Kidney (tissue), 13 donors: ENCODE measurements at regions not wholly inside any gene's neighbourhood (a gene's known extent, or its start where the extent isn't known, plus 50 kb on each side); places are given as distances from the start of the nearest gene placed in this dataset.

Source experiments
- DNase-seq, 5 donors: peaks; one replicate each; pipeline ENCODE4 v3.0.0-alpha.2; 2013 to 2020
- FAIRE-seq: peaks from 2 replicates; lab custom pipeline; 2012; peaks lifted over from hg19 to GRCh38; lab: Jason Lieb, UNC
- H3K27ac ChIP-seq, 2 donors: one replicate each; pipeline ENCODE4 v1.7.0; 2013; ENCODE audit warnings: low read depth in 2 of 2, low read length in 2 of 2, inconsistent platforms in 1 of 2
- H3K27me3 ChIP-seq: one replicate; pipeline ENCODE4 v1.7.1; 2013; ENCODE audit warnings: low read length, inconsistent platforms; ENCODE audit not compliant: control insufficient read depth, insufficient read depth
- H3K36me3 ChIP-seq, 3 donors: one replicate each; pipeline versions ENCODE4 v1.7.0 to v1.7.1; 2013; ENCODE audit warnings: low read length in 3 of 3, control low read depth in 1 of 3, inconsistent platforms in 1 of 3; ENCODE audit not compliant: insufficient read depth in 3 of 3, control insufficient read depth in 2 of 3
- H3K4me1 ChIP-seq, 3 donors: one replicate each; pipeline versions ENCODE4 v1.7.0 to v1.7.1; 2013; ENCODE audit warnings: low read length in 3 of 3, inconsistent platforms in 1 of 3, low read depth in 1 of 3; ENCODE audit not compliant: control insufficient read depth in 2 of 3, insufficient read depth in 2 of 3
- H3K4me3 ChIP-seq, 3 donors: one replicate each; pipeline versions ENCODE4 v1.7.0 to v1.8.1; 2013; ENCODE audit warnings: low read length in 3 of 3, control low read depth in 1 of 3, inconsistent platforms in 1 of 3
- H3K9ac ChIP-seq, 3 donors: one replicate each; pipeline versions ENCODE4 v1.7.0 to v1.7.1; 2013; ENCODE audit warnings: low read length in 3 of 3, control low read depth in 1 of 3, inconsistent platforms in 1 of 3
- H3K9me3 ChIP-seq, 3 donors: one replicate each; pipeline versions ENCODE4 v1.7.0 to v1.7.1; 2013; ENCODE audit warnings: low read length in 3 of 3, control low read depth in 1 of 3, inconsistent platforms in 1 of 3; ENCODE audit not compliant: control insufficient read depth in 2 of 3, insufficient read depth in 1 of 3
- CTCF ChIP-seq: IDR thresholded peaks from 3 replicates; pipeline ENCODE4 v1.5.1; 2012; ENCODE audit warnings: mild to moderate bottlenecking, moderate library complexity, borderline replicate concordance; ENCODE audit not compliant: insufficient read depth; ENCODE audit errors: extremely low read depth
- intact Hi-C: fragments of 100-400 bp; cut with DNase I; formaldehyde crosslinking; loops from one replicate; pipeline ENCODE4 v1.11.1; 2022
- donor health status: control.
- donor health status: control.
- donor health status: control.
- donor health status: control.
- donor health status: control.
- donor health status: DM: yes; HTN: yes; CAD: no.
- donor health status: Normal renal cell carcinoma (clear cell type).

- TF ChIP-seq CTCF = no peak
- H3K36me3 ChIP-seq = no peaks in the 10 kb centered on the region
- no peaks in the 10 kb centered on the region for H3K27me3 ChIP-seq
- no peak overlapping the region for H3K27ac ChIP-seq
- no peak overlapping the region for H3K4me3 ChIP-seq
- FAIRE-seq = no peak
- H3K9ac ChIP-seq = no peak overlapping the region
- intact Hi-C loops = no loop called here
- DNase-seq = no peak
- peaks cover 0 to 2% (median 0%) of the 10 kb centered on the region in 3 donors for H3K9me3 ChIP-seq
- H3K4me1 ChIP-seq = no peaks in the 10 kb centered on the region
Observed at GRCh38 chr6:140812636-140813035, 1320.1 kb upstream of the GJE1 start.

GRCh38 chr6:140811642-140812041 lies 1321.1 kb upstream of the GJE1 start:
- Histone ChIP-seq H3K4me3 (no peak overlapping the region), H3K27me3 (no peaks in the 10 kb centered on the region), H3K9ac (no peak overlapping the region), H3K36me3 (no peaks in the 10 kb centered on the region), H3K27ac (no peak overlapping the region), H3K9me3 (peaks cover 0 to 2% (median 0%) of the 10 kb centered on the region in 3 donors), H3K4me1 (no peaks in the 10 kb centered on the region)
- FAIRE-seq = peak; percentile 15
- no peak for DNase-seq
- intact Hi-C loops = no loop called here
- TF ChIP-seq CTCF = no peak

- no peak overlapping the region for H3K9ac ChIP-seq
- FAIRE-seq (no peak), DNase-seq (no peak)
- no peaks in the 10 kb centered on the region for H3K4me1 ChIP-seq
- H3K27me3 ChIP-seq = no peaks in the 10 kb centered on the region
- H3K9me3 ChIP-seq = peaks cover 0 to 2% (median 0%) of the 10 kb centered on the region in 3 donors
- intact Hi-C loops = no loop called here
- TF ChIP-seq CTCF = no peak
- no peak overlapping the region for H3K27ac ChIP-seq
- H3K4me3 ChIP-seq = no peak overlapping the region
- H3K36me3 ChIP-seq = no peaks in the 10 kb centered on the region
Observed at GRCh38 chr6:140809694-140810101, 1323.0 kb upstream of the GJE1 start.

- FAIRE-seq (no peak), DNase-seq (no peak)
- Histone ChIP-seq H3K9me3 (no peaks in the 10 kb centered on the region), H3K4me1 (no peaks in the 10 kb centered on the region), H3K9ac (no peak overlapping the region), H3K27ac (no peak overlapping the region), H3K4me3 (no peak overlapping the region), H3K36me3 (no peaks in the 10 kb centered on the region), H3K27me3 (no peaks in the 10 kb centered on the region)
- no peak for TF ChIP-seq CTCF
- intact Hi-C loops = no loop called here
Observed at GRCh38 chr6:140806431-140806830, 1326.3 kb upstream of the GJE1 start.
